Mononuclear cell (primary cell): ENCODE measurements at regions not wholly inside any gene's neighbourhood (a gene's known extent, or its start where the extent isn't known, plus 50 kb on each side); places are given as distances from the start of the nearest gene placed in this dataset.

ENCODE experiments used
- H3K27me3 ChIP-seq: 2 replicates; pipeline ENCODE4 v1.6.0; 2011; ENCODE audit warnings: low read length, control low read depth; ENCODE audit not compliant: insufficient read depth
- H3K4me1 ChIP-seq: 2 replicates; pipeline ENCODE4 v1.5.1; 2011; ENCODE audit warnings: mild to moderate bottlenecking, low read length, control low read depth; ENCODE audit not compliant: insufficient read depth
- H3K4me3 ChIP-seq: 2 replicates; pipeline ENCODE4 v1.5.1; 2011; ENCODE audit warnings: mild to moderate bottlenecking, low read length, moderate library complexity
- H3K9me3 ChIP-seq: 2 replicates; pipeline ENCODE4 v1.5.1; 2011; ENCODE audit warnings: low read depth, mild to moderate bottlenecking, control low read depth, low read length

GRCh38 chr11:80838153-80838552 is 1397.3 kb upstream of the TENM4 start:
- H3K9me3 ChIP-seq = no peaks in the 10 kb centered on the region
- H3K4me3 ChIP-seq = no peak overlapping the region
- H3K27me3 ChIP-seq = no peaks in the 10 kb centered on the region
- H3K4me1 ChIP-seq = no peaks in the 10 kb centered on the region

- Histone ChIP-seq H3K27me3 (no peaks in the 10 kb centered on the region), H3K9me3 (no peaks in the 10 kb centered on the region), H3K4me3 (no peak overlapping the region), H3K4me1 (no peaks in the 10 kb centered on the region)
These were observed 1396.2 kb upstream of the TENM4 start for GRCh38 chr11:80837051-80837450.

- Histone ChIP-seq H3K9me3 (no peaks in the 10 kb centered on the region), H3K4me1 (no peaks in the 10 kb centered on the region), H3K27me3 (no peaks in the 10 kb centered on the region), H3K4me3 (no peak overlapping the region)
These were observed 1390.5 kb upstream of the TENM4 start for GRCh38 chr11:80831374-80831773.

- no peak overlapping the region for H3K4me3 ChIP-seq
These were observed 1387.0 kb upstream of the TENM4 start for GRCh38 chr11:80827781-80828180.

GRCh38 chr11:80826808-80827207 is 1386.0 kb upstream of the TENM4 start:
- Histone ChIP-seq H3K4me1 (no peaks in the 10 kb centered on the region), H3K4me3 (no peak overlapping the region), H3K27me3 (no peaks in the 10 kb centered on the region), H3K9me3 (no peaks in the 10 kb centered on the region)

More at GRCh38 chr11:80827781-80828180, 1387.0 kb upstream of the TENM4 start:
- H3K4me1 ChIP-seq = no peaks in the 10 kb centered on the region
- H3K9me3 ChIP-seq = no peaks in the 10 kb centered on the region
- no peaks in the 10 kb centered on the region for H3K27me3 ChIP-seq

- Histone ChIP-seq H3K4me1 (no peaks in the 10 kb centered on the region), H3K9me3 (no peaks in the 10 kb centered on the region), H3K27me3 (no peaks in the 10 kb centered on the region), H3K4me3 (no peak overlapping the region)
These were observed 1381.5 kb upstream of the TENM4 start for GRCh38 chr11:80822308-80822707.

GRCh38 chr11:80819271-80819670 is 1378.4 kb upstream of the TENM4 start:
- H3K9me3 ChIP-seq = no peaks in the 10 kb centered on the region
- H3K4me3 ChIP-seq = no peak overlapping the region
- no peaks in the 10 kb centered on the region for H3K27me3 ChIP-seq
- H3K4me1 ChIP-seq = no peaks in the 10 kb centered on the region

- no peaks in the 10 kb centered on the region for H3K27me3 ChIP-seq
- no peaks in the 10 kb centered on the region for H3K9me3 ChIP-seq
- no peaks in the 10 kb centered on the region for H3K4me1 ChIP-seq
- no peak overlapping the region for H3K4me3 ChIP-seq
These were observed 1376.1 kb upstream of the TENM4 start for GRCh38 chr11:80816966-80817365.

- Histone ChIP-seq H3K27me3 (no peaks in the 10 kb centered on the region), H3K4me1 (no peaks in the 10 kb centered on the region), H3K4me3 (no peak overlapping the region), H3K9me3 (no peaks in the 10 kb centered on the region)
These were observed 1375.6 kb upstream of the TENM4 start for GRCh38 chr11:80816454-80816847.

- Histone ChIP-seq H3K4me1 (no peaks in the 10 kb centered on the region), H3K4me3 (no peak overlapping the region), H3K9me3 (no peaks in the 10 kb centered on the region), H3K27me3 (no peaks in the 10 kb centered on the region)
These were observed 1375.1 kb upstream of the TENM4 start for GRCh38 chr11:80815752-80816453.

- H3K4me3 ChIP-seq = no peak overlapping the region
- no peaks in the 10 kb centered on the region for H3K4me1 ChIP-seq
- no peaks in the 10 kb centered on the region for H3K9me3 ChIP-seq
- no peaks in the 10 kb centered on the region for H3K27me3 ChIP-seq
These were observed 1374.0 kb upstream of the TENM4 start for GRCh38 chr11:80814813-80815212.

GRCh38 chr11:80810695-80811094 is 1369.9 kb upstream of the TENM4 start:
- Histone ChIP-seq H3K4me1 (no peaks in the 10 kb centered on the region), H3K4me3 (no peak overlapping the region), H3K27me3 (no peaks in the 10 kb centered on the region), H3K9me3 (no peaks in the 10 kb centered on the region)

GRCh38 chr11:80798174-80798573 is 1357.3 kb upstream of the TENM4 start:
- H3K4me3 ChIP-seq = no peak overlapping the region
- H3K9me3 ChIP-seq = no peaks in the 10 kb centered on the region
- no peaks in the 10 kb centered on the region for H3K4me1 ChIP-seq
- no peaks in the 10 kb centered on the region for H3K27me3 ChIP-seq

GRCh38 chr11:80783561-80783960 is 1342.7 kb upstream of the TENM4 start:
- no peaks in the 10 kb centered on the region for H3K4me1 ChIP-seq
- H3K4me3 ChIP-seq = no peak overlapping the region
- no peaks in the 10 kb centered on the region for H3K9me3 ChIP-seq
- no peaks in the 10 kb centered on the region for H3K27me3 ChIP-seq

- Histone ChIP-seq H3K9me3 (no peaks in the 10 kb centered on the region), H3K4me3 (no peak overlapping the region), H3K4me1 (no peaks in the 10 kb centered on the region), H3K27me3 (no peaks in the 10 kb centered on the region)
These were observed 1341.5 kb upstream of the TENM4 start for GRCh38 chr11:80782135-80782885.
